PFSK-1 (cell line): ENCODE measurements at regions not wholly inside any gene's neighbourhood (a gene's known extent, or its start where the extent isn't known, plus 50 kb on each side); places are given as distances from the start of the nearest gene placed in this dataset.

Experiments used
- FOXP2 ChIP-seq: optimal IDR thresholded peaks from 2 replicates; pipeline ENCODE3; 2011; ENCODE audit warnings: borderline replicate concordance, control low read depth, inconsistent platforms; ENCODE audit not compliant: insufficient read depth; ENCODE audit errors: extremely low read length, extremely low read depth
- POLR2AphosphoS5 ChIP-seq: IDR thresholded peaks from 2 replicates; pipeline ENCODE4 v1.6.1; 2012; ENCODE audit warnings: low read depth, mild to moderate bottlenecking, control low read depth, low read length, moderate library complexity
- SIN3A ChIP-seq: IDR thresholded peaks from 2 replicates; pipeline ENCODE4 v1.6.1; 2012; ENCODE audit warnings: mild to moderate bottlenecking, low read length, moderate library complexity, borderline replicate concordance; ENCODE audit not compliant: insufficient read depth
- TAF1 ChIP-seq: IDR thresholded peaks from 2 replicates; pipeline ENCODE4 v1.6.1; 2012; ENCODE audit warnings: low read length, control low read depth, borderline replicate concordance; ENCODE audit not compliant: insufficient read depth
- TF ChIP-seq, protein P1 (sequence below), 2 experiments: IDR thresholded peaks; 2 replicates each; pipeline versions ENCODE4 v1.6.1 to v1.8.0; 2011 to 2012; ENCODE audit warnings: low read depth in 2 of 2, low read length in 2 of 2, control low read depth in 1 of 2, inconsistent platforms in 1 of 2, mild to moderate bottlenecking in 1 of 2, moderate library complexity in 1 of 2; ENCODE audit not compliant: insufficient read depth in 1 of 2

DNA sequence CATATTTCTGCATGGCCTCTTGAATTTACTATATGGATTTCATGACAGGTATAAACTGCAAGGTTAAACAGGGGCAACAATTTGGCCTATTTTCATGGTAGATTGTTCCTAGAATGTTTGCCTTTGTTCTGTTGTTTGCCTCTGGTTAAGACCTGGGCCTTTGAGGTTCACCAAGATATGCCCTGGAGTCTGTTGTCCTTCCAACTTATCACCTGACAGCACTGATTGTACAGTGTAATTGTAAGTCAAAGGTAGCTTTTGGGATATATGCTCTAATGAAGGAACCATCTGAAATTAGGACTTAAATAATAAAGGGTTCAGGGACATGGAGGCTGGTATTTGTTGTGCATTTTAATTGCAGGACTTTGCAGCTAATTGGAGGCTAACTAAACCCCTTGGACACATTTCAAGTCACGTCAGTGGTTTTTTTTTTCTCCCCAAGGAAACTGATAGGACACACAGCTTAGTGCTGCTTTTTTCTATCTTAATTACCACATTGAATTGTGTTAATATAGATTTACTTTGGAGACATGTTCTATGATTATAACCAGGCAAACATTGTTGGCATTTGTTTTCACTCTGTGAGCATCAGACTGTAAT, 771.2 kb upstream of the LINC00305 start:
- TF ChIP-seq SIN3A (no peak), FOXP2 (no peak), POLR2AphosphoS5 (no peak)

DNA sequence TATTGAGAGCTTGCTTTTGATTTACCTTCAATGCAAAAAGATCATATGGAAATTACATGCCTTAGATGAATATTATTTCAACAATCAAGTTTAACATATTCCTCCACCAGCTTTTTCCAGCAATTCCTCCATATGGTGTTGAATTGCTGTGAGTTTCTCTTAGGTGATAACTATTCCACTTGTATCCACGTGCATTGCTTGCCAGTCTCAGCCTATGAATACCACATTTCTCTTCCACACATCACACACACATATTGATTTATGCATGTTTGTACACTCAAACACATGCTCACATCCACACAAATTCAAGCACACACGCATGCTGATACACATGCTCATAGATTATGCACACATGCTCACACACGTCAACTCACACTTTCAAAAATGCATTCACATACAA, 770.0 kb upstream of the LINC00305 start:
- TF ChIP-seq POLR2AphosphoS5 = no peak
- no peak for TF ChIP-seq TAF1
- TF ChIP-seq, protein P1, sequence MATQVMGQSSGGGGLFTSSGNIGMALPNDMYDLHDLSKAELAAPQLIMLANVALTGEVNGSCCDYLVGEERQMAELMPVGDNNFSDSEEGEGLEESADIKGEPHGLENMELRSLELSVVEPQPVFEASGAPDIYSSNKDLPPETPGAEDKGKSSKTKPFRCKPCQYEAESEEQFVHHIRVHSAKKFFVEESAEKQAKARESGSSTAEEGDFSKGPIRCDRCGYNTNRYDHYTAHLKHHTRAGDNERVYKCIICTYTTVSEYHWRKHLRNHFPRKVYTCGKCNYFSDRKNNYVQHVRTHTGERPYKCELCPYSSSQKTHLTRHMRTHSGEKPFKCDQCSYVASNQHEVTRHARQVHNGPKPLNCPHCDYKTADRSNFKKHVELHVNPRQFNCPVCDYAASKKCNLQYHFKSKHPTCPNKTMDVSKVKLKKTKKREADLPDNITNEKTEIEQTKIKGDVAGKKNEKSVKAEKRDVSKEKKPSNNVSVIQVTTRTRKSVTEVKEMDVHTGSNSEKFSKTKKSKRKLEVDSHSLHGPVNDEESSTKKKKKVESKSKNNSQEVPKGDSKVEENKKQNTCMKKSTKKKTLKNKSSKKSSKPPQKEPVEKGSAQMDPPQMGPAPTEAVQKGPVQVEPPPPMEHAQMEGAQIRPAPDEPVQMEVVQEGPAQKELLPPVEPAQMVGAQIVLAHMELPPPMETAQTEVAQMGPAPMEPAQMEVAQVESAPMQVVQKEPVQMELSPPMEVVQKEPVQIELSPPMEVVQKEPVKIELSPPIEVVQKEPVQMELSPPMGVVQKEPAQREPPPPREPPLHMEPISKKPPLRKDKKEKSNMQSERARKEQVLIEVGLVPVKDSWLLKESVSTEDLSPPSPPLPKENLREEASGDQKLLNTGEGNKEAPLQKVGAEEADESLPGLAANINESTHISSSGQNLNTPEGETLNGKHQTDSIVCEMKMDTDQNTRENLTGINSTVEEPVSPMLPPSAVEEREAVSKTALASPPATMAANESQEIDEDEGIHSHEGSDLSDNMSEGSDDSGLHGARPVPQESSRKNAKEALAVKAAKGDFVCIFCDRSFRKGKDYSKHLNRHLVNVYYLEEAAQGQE (IDR thresholded peaks at IDR 0.05; ENCODE audit: insufficient read depth in 1 of 2, low read depth in 2 of 2, low read length in 2 of 2) = no peak

DNA sequence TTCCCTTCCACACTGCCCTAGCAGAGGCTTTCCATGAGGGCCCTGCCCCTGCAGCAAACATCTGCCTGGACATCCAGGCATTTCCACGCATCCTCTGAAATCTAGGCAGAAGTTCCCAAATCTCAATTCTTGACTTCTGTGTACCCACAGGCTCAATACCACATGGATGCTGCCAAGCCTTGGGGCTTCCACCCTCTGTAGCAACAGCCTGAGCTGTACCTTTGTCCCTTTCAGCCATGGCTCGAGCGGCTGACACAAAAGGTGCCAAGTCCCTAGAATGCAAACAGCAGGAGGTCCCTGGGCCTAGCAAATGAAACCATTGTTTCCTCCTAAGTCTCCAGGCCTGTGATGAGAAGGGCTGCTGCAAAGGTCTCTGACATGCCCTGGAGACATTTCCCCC, 744.5 kb upstream of the LINC00305 start:
- TF ChIP-seq, protein P1 (IDR thresholded peaks at IDR 0.05; ENCODE audit: insufficient read depth in 1 of 2, low read depth in 2 of 2, low read length in 2 of 2) = no peak
- TF ChIP-seq POLR2AphosphoS5 (no peak), TAF1 (no peak), FOXP2 (no peak), SIN3A (no peak)

DNA sequence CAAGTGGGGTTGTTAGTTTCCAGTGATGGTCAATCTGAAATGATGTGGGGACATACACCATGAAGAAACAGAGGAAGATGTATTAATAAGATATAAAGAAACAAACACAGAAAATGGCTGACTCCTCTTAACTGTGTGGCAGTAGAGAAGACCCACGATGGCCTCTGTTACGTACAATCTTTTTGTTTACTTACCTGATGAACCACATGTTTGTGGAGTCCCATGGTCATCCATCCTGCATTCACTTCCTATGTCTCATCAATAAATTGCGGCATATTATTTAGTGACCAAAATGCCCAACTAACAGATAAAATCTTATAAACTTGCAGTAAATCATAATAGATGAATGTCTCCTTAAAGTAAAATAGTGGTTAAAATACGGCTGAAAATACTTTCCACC, 740.1 kb upstream of the LINC00305 start:
- TF ChIP-seq TAF1 = no peak
- no peak for TF ChIP-seq SIN3A
- TF ChIP-seq POLR2AphosphoS5 = no peak
- no peak for TF ChIP-seq FOXP2
- TF ChIP-seq, protein P1 (IDR thresholded peaks at IDR 0.05; ENCODE audit: insufficient read depth in 1 of 2, low read depth in 2 of 2, low read length in 2 of 2) = no peak

DNA sequence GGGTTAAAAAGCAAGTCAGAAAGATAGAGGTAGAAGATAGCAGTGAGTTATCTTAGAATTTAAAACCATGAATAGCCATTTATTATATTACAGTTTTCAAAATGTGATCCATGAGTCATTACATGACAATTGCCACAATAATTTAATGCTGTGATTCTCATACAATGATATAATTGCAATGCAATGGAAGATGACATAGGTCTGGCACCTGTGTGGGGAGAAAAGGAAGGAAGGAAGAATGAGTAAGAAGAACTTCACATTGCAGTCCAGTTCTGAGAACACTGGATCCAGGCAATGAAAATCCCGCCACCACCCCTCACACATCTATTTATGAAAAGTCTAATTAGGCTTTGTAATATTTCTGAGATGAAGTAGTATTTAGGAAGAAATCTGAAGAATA, 738.1 kb upstream of the LINC00305 start:
- TF ChIP-seq SIN3A (no peak), TAF1 (no peak)

DNA sequence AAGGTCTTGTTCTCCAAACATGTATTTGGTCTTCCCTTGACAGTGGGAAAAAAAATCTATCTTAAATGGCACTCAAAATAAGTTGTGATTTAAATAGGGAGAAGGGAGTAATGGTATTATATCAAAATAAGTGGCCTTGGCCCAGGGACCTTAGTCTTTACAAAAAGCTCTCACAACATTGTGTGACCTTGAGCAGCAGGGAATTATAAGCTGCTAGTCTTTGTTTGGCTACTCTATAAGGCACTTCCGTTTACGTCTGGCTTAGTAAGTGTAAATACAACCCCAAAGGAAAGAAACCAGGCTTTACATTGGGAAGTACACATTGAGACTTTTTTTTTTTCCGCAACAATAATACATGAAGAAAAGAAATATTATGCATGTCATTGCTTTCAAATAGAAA, 734.0 kb upstream of the LINC00305 start:
- TF ChIP-seq, protein P1 (IDR thresholded peaks at IDR 0.05; ENCODE audit: insufficient read depth in 1 of 2, low read depth in 2 of 2, low read length in 2 of 2) = no peak
- TF ChIP-seq SIN3A (no peak), POLR2AphosphoS5 (no peak), TAF1 (no peak), FOXP2 (no peak)
